ENCODE measurements at regions not wholly inside any gene's neighbourhood (a gene's known extent, or its start where the extent isn't known, plus 50 kb on each side); places are given as distances from the start of the nearest gene placed in this dataset.

DNA sequence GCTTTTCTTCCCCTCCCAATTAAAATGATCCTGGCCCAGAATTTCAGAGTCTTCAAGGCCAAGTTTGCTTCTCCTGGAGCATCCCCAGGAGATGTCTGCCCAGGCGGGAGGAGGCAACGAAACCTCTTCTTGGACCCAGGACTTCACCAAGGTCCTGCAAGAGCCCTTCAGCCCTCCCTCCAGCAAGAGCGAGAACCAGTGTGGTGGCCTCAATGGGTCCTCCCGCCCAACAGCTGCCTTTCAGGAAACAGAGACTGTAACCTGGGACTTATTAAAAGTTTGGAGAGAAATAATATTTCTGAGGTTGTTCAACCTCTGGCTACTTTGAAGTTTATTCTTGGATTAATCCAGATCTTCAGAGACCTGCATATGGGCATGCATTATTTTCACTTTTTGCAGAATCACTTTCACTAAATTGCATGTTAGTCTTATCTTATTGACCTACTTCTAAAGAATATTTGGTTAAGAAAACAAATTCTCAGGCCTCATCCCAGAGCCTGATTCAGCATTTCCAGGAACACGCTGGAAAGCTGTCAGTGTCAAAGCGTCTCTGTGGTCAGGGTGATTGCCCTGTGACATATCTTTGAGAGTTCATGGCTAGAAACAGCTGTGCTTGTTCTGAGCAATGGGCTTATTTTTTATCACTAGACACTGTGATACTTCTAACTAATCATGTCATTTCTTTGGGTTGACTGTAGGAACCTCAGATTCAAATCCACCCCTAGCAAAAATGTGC lies 66.0 kb upstream of the CLDN14 start:
- no peak for TF ChIP-seq EZH2 (IDR thresholded peaks at IDR 0.05; ENCODE audit: low read length)
- TF ChIP-seq, protein P1, sequence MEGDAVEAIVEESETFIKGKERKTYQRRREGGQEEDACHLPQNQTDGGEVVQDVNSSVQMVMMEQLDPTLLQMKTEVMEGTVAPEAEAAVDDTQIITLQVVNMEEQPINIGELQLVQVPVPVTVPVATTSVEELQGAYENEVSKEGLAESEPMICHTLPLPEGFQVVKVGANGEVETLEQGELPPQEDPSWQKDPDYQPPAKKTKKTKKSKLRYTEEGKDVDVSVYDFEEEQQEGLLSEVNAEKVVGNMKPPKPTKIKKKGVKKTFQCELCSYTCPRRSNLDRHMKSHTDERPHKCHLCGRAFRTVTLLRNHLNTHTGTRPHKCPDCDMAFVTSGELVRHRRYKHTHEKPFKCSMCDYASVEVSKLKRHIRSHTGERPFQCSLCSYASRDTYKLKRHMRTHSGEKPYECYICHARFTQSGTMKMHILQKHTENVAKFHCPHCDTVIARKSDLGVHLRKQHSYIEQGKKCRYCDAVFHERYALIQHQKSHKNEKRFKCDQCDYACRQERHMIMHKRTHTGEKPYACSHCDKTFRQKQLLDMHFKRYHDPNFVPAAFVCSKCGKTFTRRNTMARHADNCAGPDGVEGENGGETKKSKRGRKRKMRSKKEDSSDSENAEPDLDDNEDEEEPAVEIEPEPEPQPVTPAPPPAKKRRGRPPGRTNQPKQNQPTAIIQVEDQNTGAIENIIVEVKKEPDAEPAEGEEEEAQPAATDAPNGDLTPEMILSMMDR (optimal IDR thresholded peaks at IDR 0.05 in 1 of 3, IDR thresholded peaks at IDR 0.05 in 1 of 3, conservative IDR thresholded peaks at IDR 0.05 in 1 of 3; ENCODE audit: extremely low read depth in 1 of 3, insufficient read depth in 2 of 3, low read length in 3 of 3): no peak

Measured in keratinocyte (primary cell).